ENCODE measurements at regions not wholly inside any gene's neighbourhood (a gene's known extent, or its start where the extent isn't known, plus 50 kb on each side); places are given as distances from the start of the nearest gene placed in this dataset.

GRCh38 chr9:1373445-1373844 is 323.3 kb downstream of the DMRT2 start:
- DNase-seq (ENCODE audit: low spot score): no peak
- in situ Hi-C loops (cut with HindIII; ENCODE audit: low sequenced_read_pairs): no loop called here

- in situ Hi-C loops (cut with HindIII; ENCODE audit: low sequenced_read_pairs): no loop called here
These were observed 333.8 kb downstream of the DMRT2 start for GRCh38 chr9:1383899-1384455.

GRCh38 chr9:1384816-1385215 is 334.7 kb downstream of the DMRT2 start:
- no peak for DNase-seq (ENCODE audit: low spot score)
- in situ Hi-C loops (cut with HindIII; ENCODE audit: low sequenced_read_pairs): no loop called here

More at GRCh38 chr9:1383899-1384455, 333.8 kb downstream of the DMRT2 start:
- no peak for DNase-seq (ENCODE audit: low spot score)

GRCh38 chr9:1386420-1386819 is 336.3 kb downstream of the DMRT2 start:
- in situ Hi-C loops (cut with HindIII; ENCODE audit: low sequenced_read_pairs): no loop called here
- no peak for DNase-seq (ENCODE audit: low spot score)

GRCh38 chr9:1388216-1388615 is 338.1 kb downstream of the DMRT2 start:
- no peak for DNase-seq (ENCODE audit: low spot score)
- in situ Hi-C loops (cut with HindIII; ENCODE audit: low sequenced_read_pairs): no loop called here

- DNase-seq (ENCODE audit: low spot score): no peak
- in situ Hi-C loops (cut with HindIII; ENCODE audit: low sequenced_read_pairs): no loop called here
These were observed 350.8 kb downstream of the DMRT2 start for GRCh38 chr9:1400983-1401382.

- in situ Hi-C loops (cut with HindIII; ENCODE audit: low sequenced_read_pairs): no loop called here
- no peak for DNase-seq (ENCODE audit: low spot score)
These were observed 354.8 kb downstream of the DMRT2 start for GRCh38 chr9:1404940-1405339.

GRCh38 chr9:1411826-1412225 is 361.7 kb downstream of the DMRT2 start:
- DNase-seq (ENCODE audit: low spot score): no peak
- in situ Hi-C loops (cut with HindIII; ENCODE audit: low sequenced_read_pairs): no loop called here

- in situ Hi-C loops (cut with HindIII; ENCODE audit: low sequenced_read_pairs): no loop called here
- DNase-seq (ENCODE audit: low spot score): no peak
These were observed 364.6 kb downstream of the DMRT2 start for GRCh38 chr9:1414711-1415131.

GRCh38 chr9:1415146-1415545 is 365.0 kb downstream of the DMRT2 start:
- in situ Hi-C loops (cut with HindIII; ENCODE audit: low sequenced_read_pairs): no loop called here
- DNase-seq (ENCODE audit: low spot score): no peak

- in situ Hi-C loops (cut with HindIII; ENCODE audit: low sequenced_read_pairs): no loop called here
- no peak for DNase-seq (ENCODE audit: low spot score)
These were observed 366.1 kb downstream of the DMRT2 start for GRCh38 chr9:1416261-1416660.

- in situ Hi-C loops (cut with HindIII; ENCODE audit: low sequenced_read_pairs): no loop called here
- DNase-seq (ENCODE audit: low spot score): no peak
These were observed 371.3 kb downstream of the DMRT2 start for GRCh38 chr9:1421436-1421835.

- in situ Hi-C loops (cut with HindIII; ENCODE audit: low sequenced_read_pairs): no loop called here
- DNase-seq (ENCODE audit: low spot score): no peak
These were observed 377.7 kb downstream of the DMRT2 start for GRCh38 chr9:1427875-1428274.

GRCh38 chr9:1429297-1429696 is 379.1 kb downstream of the DMRT2 start:
- no peak for DNase-seq (ENCODE audit: low spot score)
- in situ Hi-C loops (cut with HindIII; ENCODE audit: low sequenced_read_pairs): no loop called here

- no peak for DNase-seq (ENCODE audit: low spot score)
- in situ Hi-C loops (cut with HindIII; ENCODE audit: low sequenced_read_pairs): no loop called here
These were observed 381.3 kb downstream of the DMRT2 start for GRCh38 chr9:1431461-1431860.

- no peak for DNase-seq (ENCODE audit: low spot score)
- in situ Hi-C loops (cut with HindIII; ENCODE audit: low sequenced_read_pairs): no loop called here
These were observed 384.1 kb downstream of the DMRT2 start for GRCh38 chr9:1434052-1434767.

GRCh38 chr9:1434811-1435210 is 384.7 kb downstream of the DMRT2 start:
- in situ Hi-C loops (cut with HindIII; ENCODE audit: low sequenced_read_pairs): no loop called here

GRCh38 chr9:1440256-1440655 is 390.1 kb downstream of the DMRT2 start:
- in situ Hi-C loops (cut with HindIII; ENCODE audit: low sequenced_read_pairs): no loop called here
- no peak for DNase-seq (ENCODE audit: low spot score)

More at GRCh38 chr9:1434811-1435210, 384.7 kb downstream of the DMRT2 start:
- DNase-seq (ENCODE audit: low spot score): no peak

GRCh38 chr9:1442105-1442504 is 391.9 kb downstream of the DMRT2 start:
- no peak for DNase-seq (ENCODE audit: low spot score)
- in situ Hi-C loops (cut with HindIII; ENCODE audit: low sequenced_read_pairs): no loop called here

- in situ Hi-C loops (cut with HindIII; ENCODE audit: low sequenced_read_pairs): no loop called here
- DNase-seq (ENCODE audit: low spot score): no peak
These were observed 393.3 kb downstream of the DMRT2 start for GRCh38 chr9:1443450-1443849.

- in situ Hi-C loops (cut with HindIII; ENCODE audit: low sequenced_read_pairs): no loop called here
These were observed 396.5 kb downstream of the DMRT2 start for GRCh38 chr9:1446671-1447070.

More at GRCh38 chr9:1446671-1447070, 396.5 kb downstream of the DMRT2 start:
- DNase-seq (ENCODE audit: low spot score): no peak

Measured in G401 (cell line).